Activated T-helper 17 cell treated with anti-CD3 and anti-CD28 coated beads, Interleukin-2, amount 50 U/mL, for 72 hours (primary cell): ENCODE measurements at regions not wholly inside any gene's neighbourhood (a gene's known extent, or its start where the extent isn't known, plus 50 kb on each side); places are given as distances from the start of the nearest gene placed in this dataset.

ENCODE experiments used
- ATAC-seq: fragments of 150-1000 bp; cut with Tn5 transposase; replicated peaks from 2 replicates; pipeline ENCODE4 v1.10.0; 2021; ENCODE audit warnings: mild to moderate bottlenecking, moderate library complexity
- H3K27ac Mint-ChIP-seq: one replicate; pipeline ENCODE4 v1.8.0; 2022; ENCODE audit warnings: mixed read lengths
- H3K27me3 Mint-ChIP-seq: one replicate; pipeline ENCODE4 v1.8.0; 2022; ENCODE audit warnings: mixed read lengths
- H3K36me3 Mint-ChIP-seq: one replicate; pipeline ENCODE4 v1.8.0; 2022; ENCODE audit warnings: low read depth, mild to moderate bottlenecking, mixed read lengths
- H3K4me1 Mint-ChIP-seq: one replicate; pipeline ENCODE4 v1.8.0; 2022; ENCODE audit warnings: mixed read lengths
- H3K4me3 Mint-ChIP-seq: one replicate; pipeline ENCODE4 v1.8.0; 2022; ENCODE audit warnings: mild to moderate bottlenecking, mixed read lengths
- H3K9me3 Mint-ChIP-seq: one replicate; pipeline ENCODE4 v1.8.0; 2022; ENCODE audit warnings: mixed read lengths

- Mint-ChIP-seq H3K9me3 (peaks cover 23% of the 10 kb centered on the region), H3K27ac (no peak overlapping the region), H3K4me3 (no peak overlapping the region), H3K27me3 (no peaks in the 10 kb centered on the region), H3K4me1 (no peaks in the 10 kb centered on the region), H3K36me3 (no peaks in the 10 kb centered on the region)
- ATAC-seq = no peak
Measured at GRCh38 chr5:86008704-86009103, 609.0 kb upstream of the COX7C start.

- Mint-ChIP-seq H3K27me3 (no peaks in the 10 kb centered on the region), H3K27ac (no peak overlapping the region), H3K4me1 (no peaks in the 10 kb centered on the region), H3K4me3 (no peak overlapping the region), H3K9me3 (peaks cover 23% of the 10 kb centered on the region), H3K36me3 (no peaks in the 10 kb centered on the region)
- ATAC-seq = no peak
Measured at GRCh38 chr5:86011937-86012336, 605.8 kb upstream of the COX7C start.

GRCh38 chr5:86029308-86029707, 588.4 kb upstream of the COX7C start:
- no peaks in the 10 kb centered on the region for H3K4me1 Mint-ChIP-seq
- peaks cover 8% of the 10 kb centered on the region for H3K9me3 Mint-ChIP-seq
- H3K4me3 Mint-ChIP-seq = no peak overlapping the region
- no peaks in the 10 kb centered on the region for H3K27me3 Mint-ChIP-seq
- H3K36me3 Mint-ChIP-seq = no peaks in the 10 kb centered on the region
- no peak for ATAC-seq
- H3K27ac Mint-ChIP-seq = no peak overlapping the region

GRCh38 chr5:86030753-86031152, 587.0 kb upstream of the COX7C start:
- Mint-ChIP-seq H3K4me3 (no peak overlapping the region), H3K9me3 (peaks cover 8% of the 10 kb centered on the region), H3K27ac (no peak overlapping the region), H3K27me3 (no peaks in the 10 kb centered on the region), H3K4me1 (no peaks in the 10 kb centered on the region), H3K36me3 (no peaks in the 10 kb centered on the region)
- no peak for ATAC-seq

GRCh38 chr5:86038566-86038965, 579.2 kb upstream of the COX7C start:
- Mint-ChIP-seq H3K4me1 (no peaks in the 10 kb centered on the region), H3K27me3 (no peaks in the 10 kb centered on the region), H3K4me3 (no peak overlapping the region), H3K9me3 (peaks cover 8% of the 10 kb centered on the region), H3K27ac (no peak overlapping the region), H3K36me3 (no peaks in the 10 kb centered on the region)
- no peak for ATAC-seq

GRCh38 chr5:86039351-86039750, 578.4 kb upstream of the COX7C start:
- Mint-ChIP-seq H3K9me3 (peaks cover 4% of the 10 kb centered on the region), H3K27me3 (no peaks in the 10 kb centered on the region), H3K4me3 (no peak overlapping the region), H3K36me3 (no peaks in the 10 kb centered on the region), H3K4me1 (no peaks in the 10 kb centered on the region), H3K27ac (no peak overlapping the region)
- ATAC-seq = no peak

- ATAC-seq = no peak
- Mint-ChIP-seq H3K9me3 (peaks cover 7% of the 10 kb centered on the region), H3K36me3 (no peaks in the 10 kb centered on the region), H3K27ac (no peak overlapping the region), H3K27me3 (no peaks in the 10 kb centered on the region), H3K4me1 (no peaks in the 10 kb centered on the region), H3K4me3 (no peak overlapping the region)
Measured at GRCh38 chr5:86070719-86071118, 547.0 kb upstream of the COX7C start.

GRCh38 chr5:86074297-86074696, 543.4 kb upstream of the COX7C start:
- H3K4me1 Mint-ChIP-seq = no peaks in the 10 kb centered on the region
- no peaks in the 10 kb centered on the region for H3K27me3 Mint-ChIP-seq
- no peak overlapping the region for H3K27ac Mint-ChIP-seq
- ATAC-seq = no peak
- H3K9me3 Mint-ChIP-seq = no peaks in the 10 kb centered on the region
- no peak overlapping the region for H3K4me3 Mint-ChIP-seq
- no peaks in the 10 kb centered on the region for H3K36me3 Mint-ChIP-seq

- ATAC-seq = no peak
- no peaks in the 10 kb centered on the region for H3K36me3 Mint-ChIP-seq
- H3K4me3 Mint-ChIP-seq = no peak overlapping the region
- H3K27me3 Mint-ChIP-seq = no peaks in the 10 kb centered on the region
- no peaks in the 10 kb centered on the region for H3K4me1 Mint-ChIP-seq
- H3K27ac Mint-ChIP-seq = no peak overlapping the region
- no peaks in the 10 kb centered on the region for H3K9me3 Mint-ChIP-seq
Measured at GRCh38 chr5:86075139-86075538, 542.6 kb upstream of the COX7C start.

GRCh38 chr5:86095092-86095491, 522.6 kb upstream of the COX7C start:
- ATAC-seq = no peak
- Mint-ChIP-seq H3K4me1 (no peaks in the 10 kb centered on the region), H3K27ac (no peak overlapping the region), H3K4me3 (no peak overlapping the region), H3K27me3 (no peaks in the 10 kb centered on the region), H3K9me3 (peaks cover 3% of the 10 kb centered on the region), H3K36me3 (no peaks in the 10 kb centered on the region)

GRCh38 chr5:86101966-86102365, 515.8 kb upstream of the COX7C start:
- Mint-ChIP-seq H3K36me3 (no peaks in the 10 kb centered on the region), H3K27ac (no peak overlapping the region), H3K27me3 (no peaks in the 10 kb centered on the region), H3K4me3 (no peak overlapping the region), H3K9me3 (peaks cover 4% of the 10 kb centered on the region), H3K4me1 (no peaks in the 10 kb centered on the region)
- ATAC-seq = no peak

- Mint-ChIP-seq H3K36me3 (no peaks in the 10 kb centered on the region), H3K4me3 (no peak overlapping the region), H3K27me3 (no peaks in the 10 kb centered on the region), H3K27ac (no peak overlapping the region), H3K4me1 (no peaks in the 10 kb centered on the region), H3K9me3 (peaks cover 8% of the 10 kb centered on the region)
- no peak for ATAC-seq
Measured at GRCh38 chr5:86108825-86109224, 508.9 kb upstream of the COX7C start.

GRCh38 chr5:86112249-86112648, 505.5 kb upstream of the COX7C start:
- Mint-ChIP-seq H3K9me3 (peaks cover 8% of the 10 kb centered on the region), H3K4me3 (no peak overlapping the region), H3K27me3 (no peaks in the 10 kb centered on the region), H3K27ac (no peak overlapping the region), H3K4me1 (no peaks in the 10 kb centered on the region), H3K36me3 (no peaks in the 10 kb centered on the region)
- no peak for ATAC-seq

- Mint-ChIP-seq H3K27ac (no peak overlapping the region), H3K4me3 (no peak overlapping the region), H3K4me1 (no peaks in the 10 kb centered on the region), H3K9me3 (no peaks in the 10 kb centered on the region), H3K36me3 (no peaks in the 10 kb centered on the region), H3K27me3 (no peaks in the 10 kb centered on the region)
- ATAC-seq = no peak
Measured at GRCh38 chr5:86115164-86115563, 502.6 kb upstream of the COX7C start.

- no peaks in the 10 kb centered on the region for H3K36me3 Mint-ChIP-seq
- no peak overlapping the region for H3K27ac Mint-ChIP-seq
- ATAC-seq = no peak
- no peaks in the 10 kb centered on the region for H3K4me1 Mint-ChIP-seq
- H3K9me3 Mint-ChIP-seq = peaks cover 4% of the 10 kb centered on the region
- no peak overlapping the region for H3K4me3 Mint-ChIP-seq
- H3K27me3 Mint-ChIP-seq = no peaks in the 10 kb centered on the region
Measured at GRCh38 chr5:86118542-86118941, 499.2 kb upstream of the COX7C start.

GRCh38 chr5:86124333-86124732, 493.4 kb upstream of the COX7C start:
- Mint-ChIP-seq H3K27me3 (no peaks in the 10 kb centered on the region), H3K36me3 (no peaks in the 10 kb centered on the region), H3K27ac (no peak overlapping the region), H3K4me3 (no peak overlapping the region), H3K9me3 (peaks cover 4% of the 10 kb centered on the region), H3K4me1 (no peaks in the 10 kb centered on the region)
- ATAC-seq = no peak
